ENCODE measurements at regions not wholly inside any gene's neighbourhood (a gene's known extent, or its start where the extent isn't known, plus 50 kb on each side); places are given as distances from the start of the nearest gene placed in this dataset.
"Not testable (repeated sequence)": the region's sequence is repeated elsewhere in the genome, so short reads cannot be mapped to it uniquely, and the experiment has no call there.

- DNase-seq, result no peak
Measured at GRCh38 chr22:27240298-27241075, 561.1 kb downstream of the MN1 start.

DNA sequence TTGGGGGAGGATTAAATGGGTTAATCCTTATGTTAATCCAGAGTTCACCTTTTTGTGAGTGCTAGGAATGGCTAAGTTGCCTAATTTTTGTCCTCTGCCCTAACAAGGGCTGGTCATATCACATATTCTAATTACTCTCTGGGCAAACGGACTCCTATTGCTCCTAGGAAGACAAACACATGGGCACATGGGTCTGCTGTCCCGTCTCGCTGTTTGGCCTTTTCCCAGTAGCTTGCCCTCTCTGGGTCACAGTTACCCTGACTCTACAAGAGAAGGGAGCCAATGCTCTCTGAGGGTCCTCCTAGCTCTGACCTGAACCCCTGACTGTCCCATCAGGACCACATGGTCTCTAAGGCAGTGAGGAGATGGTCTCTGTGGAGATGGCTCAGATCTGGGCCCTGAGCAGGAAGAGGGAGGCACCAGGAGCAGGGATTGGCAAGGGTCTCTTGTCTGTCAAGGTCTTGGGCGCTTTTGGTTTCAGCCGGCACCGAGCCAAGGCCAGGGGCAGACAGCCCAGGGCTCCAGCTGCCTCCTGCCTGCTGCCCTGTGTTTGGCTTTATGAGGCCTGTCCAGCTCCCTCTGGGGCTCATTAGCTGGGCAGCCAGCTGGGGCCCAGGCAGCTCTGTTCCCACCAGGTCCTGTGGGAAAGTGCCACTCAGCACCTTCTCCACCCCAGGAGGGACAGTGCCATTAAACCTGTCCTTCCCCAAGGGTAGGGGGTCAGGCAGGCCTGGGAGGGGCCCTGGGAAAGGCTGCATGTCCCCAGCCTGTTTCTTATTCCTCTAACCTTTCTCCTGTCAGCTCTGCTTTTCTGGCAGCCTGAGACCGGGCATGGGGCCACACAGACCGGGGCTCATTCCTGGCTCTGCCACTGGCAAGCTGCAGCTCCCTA is 559.9 kb downstream of the MN1 start:
- no peak for DNase-seq

GRCh38 chr22:27242474-27242873 is 559.1 kb downstream of the MN1 start:
- no peak for DNase-seq

GRCh38 chr22:27242917-27243589 is 558.5 kb downstream of the MN1 start:
- no peak for DNase-seq

- DNase-seq, result no peak
Measured at GRCh38 chr22:27244328-27244727, 557.2 kb downstream of the MN1 start.

- no peak for DNase-seq
Measured at GRCh38 chr22:27245056-27245455, 556.5 kb downstream of the MN1 start.

GRCh38 chr22:27246558-27246957 is 555.0 kb downstream of the MN1 start:
- no peak for DNase-seq

GRCh38 chr22:27247701-27248434 is 553.7 kb downstream of the MN1 start:
- no peak for DNase-seq

DNA sequence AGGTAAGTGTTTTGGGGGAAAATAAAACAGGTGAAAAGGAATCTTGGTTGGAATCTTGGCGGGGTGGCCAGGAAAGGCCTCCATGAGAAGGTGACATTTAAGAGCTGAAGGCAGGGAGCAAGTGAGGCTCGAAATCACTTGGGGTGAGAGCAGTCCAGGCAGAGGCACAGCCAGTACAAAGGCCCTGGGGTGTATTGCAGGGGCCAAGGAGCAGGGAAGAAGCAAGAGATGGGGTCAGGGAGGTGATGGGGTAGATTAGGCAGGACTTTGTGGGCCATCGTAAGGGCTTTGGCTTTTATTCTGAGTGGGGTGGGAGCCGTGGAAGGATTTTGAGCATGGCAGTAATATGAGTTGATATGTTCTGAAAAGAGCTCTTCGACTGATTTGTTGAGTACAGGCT is 551.1 kb downstream of the MN1 start:
- DNase-seq, result no peak

DNA sequence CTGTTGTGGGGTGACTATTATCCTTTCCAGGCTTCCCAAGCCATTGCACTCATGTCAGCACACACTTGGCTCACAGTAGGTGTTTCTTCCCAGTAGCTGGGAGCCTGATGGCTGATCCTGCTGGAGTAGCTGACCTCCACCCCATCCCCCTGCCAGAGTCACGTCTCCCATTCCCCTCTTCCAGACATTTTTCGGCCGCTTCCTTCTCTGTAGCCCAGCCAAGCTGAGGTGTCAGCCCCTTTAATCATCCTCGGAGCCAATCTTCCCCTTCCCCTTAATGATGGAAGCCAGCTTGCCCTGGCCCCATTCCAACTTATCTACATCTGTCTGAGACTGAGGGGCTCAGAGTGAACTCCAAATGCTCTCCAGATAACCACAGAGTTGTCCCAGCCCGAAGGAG is 550.7 kb downstream of the MN1 start:
- no peak for DNase-seq

DNA sequence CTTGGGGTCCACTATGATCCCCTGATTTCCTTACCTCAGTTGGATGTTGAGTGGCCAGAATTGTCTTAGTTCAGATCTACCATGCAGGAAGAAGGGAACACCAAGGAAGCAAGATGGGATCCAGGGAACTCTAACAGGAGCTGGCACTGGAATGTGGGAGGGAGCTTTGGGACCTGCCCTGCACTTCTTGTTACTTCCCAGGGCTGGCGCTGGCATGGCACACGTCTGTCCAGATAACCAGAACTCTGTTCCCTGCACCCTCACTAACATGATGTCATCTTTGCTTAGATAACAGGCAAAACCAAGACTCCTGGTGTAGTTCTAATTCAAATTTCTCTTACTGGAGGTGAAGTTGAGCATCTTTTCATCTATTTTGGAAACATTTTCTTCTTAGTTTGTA is 550.0 kb downstream of the MN1 start:
- DNase-seq, result no peak

- DNase-seq, result no peak
Measured at GRCh38 chr22:27252282-27253049, 549.1 kb downstream of the MN1 start.

- DNase-seq, result no peak
Measured at GRCh38 chr22:27253108-27253902, 548.3 kb downstream of the MN1 start.

DNA sequence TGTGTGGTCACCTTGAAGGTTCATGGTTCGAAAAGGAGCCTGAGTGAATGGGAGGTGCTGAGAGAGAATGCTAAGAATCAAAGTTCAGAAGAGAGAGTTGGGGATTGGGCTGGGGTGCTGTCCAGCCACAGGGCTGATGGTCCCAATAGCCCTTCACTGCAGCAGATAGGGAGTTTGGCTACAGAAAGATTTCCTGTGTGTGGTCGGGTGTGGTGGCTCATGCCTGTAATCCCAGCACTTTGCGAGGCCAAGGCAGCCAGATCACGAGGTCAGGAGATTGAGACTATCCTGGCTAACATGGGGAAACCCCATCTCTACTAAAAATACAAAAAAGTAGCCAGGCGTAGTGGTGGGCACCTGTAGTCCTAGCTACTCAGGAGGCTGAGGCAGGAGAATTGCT is 547.5 kb downstream of the MN1 start:
- DNase-seq, result not testable (repeated sequence)

DNA sequence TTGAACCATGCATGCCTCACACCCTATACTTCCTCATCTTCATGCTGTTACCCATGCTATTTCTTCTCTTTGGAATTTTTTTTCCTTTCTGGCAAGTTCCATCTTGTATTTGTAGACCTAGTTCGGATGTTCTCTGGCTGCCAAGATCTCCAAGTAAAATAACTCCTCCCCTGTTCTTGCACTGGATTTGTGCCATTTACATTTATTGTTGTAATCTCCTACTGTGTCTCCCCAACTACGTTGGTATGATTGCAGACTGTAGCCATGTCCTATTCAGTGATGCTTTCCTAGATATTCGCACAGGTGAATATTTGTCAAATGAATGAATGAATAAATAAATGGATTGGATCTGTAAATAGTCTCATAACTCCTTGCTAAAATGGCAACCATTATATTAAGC is 546.0 kb downstream of the MN1 start:
- no peak for DNase-seq

DNA sequence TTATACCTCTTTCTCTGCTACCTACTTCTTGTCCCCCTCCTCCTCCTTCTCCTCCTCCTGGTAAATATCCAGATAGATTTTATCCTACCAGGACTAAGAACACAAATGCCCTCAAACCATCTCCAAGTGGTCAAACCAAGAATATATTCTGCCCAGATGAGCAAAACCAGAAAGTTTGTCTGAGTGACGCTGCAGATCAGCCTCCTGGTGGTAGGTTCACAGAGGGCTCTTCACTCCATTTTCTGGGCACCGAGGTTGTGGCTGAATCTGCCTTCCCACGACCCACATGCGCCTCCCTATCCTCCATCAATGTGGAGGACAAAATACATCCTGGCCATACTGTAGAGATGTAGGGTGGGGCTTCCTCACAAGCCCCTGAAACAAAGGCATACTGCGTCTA is 543.6 kb downstream of the MN1 start:
- DNase-seq, result no peak

DNA sequence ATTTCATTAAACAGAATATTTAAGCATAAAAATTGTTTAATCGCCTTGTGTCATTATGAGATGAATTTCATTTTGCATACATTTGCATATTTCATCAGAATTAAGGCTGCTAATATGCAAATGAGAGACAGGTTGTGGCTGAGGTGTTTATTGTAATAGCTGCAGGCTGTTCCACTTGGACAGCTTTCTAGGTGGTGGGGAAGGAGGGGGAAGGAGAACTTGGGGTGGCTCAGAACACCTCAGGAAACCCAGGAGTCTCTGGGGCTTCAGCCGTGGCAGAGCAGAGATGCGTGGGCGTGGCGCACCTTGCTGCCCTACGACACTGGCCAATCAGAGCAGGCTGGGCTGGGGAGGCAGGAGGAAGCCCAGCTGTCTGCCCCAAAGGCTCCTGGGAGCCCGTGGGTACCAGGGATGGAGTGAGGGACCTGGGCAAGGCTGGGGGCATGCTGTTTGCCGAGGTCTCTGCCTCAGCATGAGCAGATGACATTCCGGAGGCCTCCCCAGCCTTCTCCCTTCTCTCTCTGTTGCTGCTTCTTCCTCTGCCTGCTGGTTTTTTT is 542.9 kb downstream of the MN1 start:
- DNase-seq, result no peak

DNA sequence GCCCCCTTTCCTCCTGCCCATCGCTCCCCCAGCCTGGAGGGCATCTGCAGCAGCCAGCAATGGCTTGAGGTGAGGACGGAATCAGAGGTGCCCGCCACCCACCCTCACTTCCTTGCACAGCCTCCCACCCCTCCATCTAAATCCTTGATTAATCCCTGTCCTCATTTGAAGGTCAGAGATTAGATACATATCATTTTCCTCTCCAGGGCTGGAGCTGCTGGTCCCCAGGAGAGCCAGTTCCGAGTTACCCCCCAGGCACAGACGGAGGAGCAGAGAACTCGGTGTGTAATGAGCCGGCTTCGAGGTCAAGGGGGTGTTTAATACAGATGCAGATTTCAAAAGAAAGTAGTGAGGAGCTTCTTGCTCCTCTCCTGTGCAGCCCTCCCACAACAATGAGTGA is 542.1 kb downstream of the MN1 start:
- no peak for DNase-seq

DNA sequence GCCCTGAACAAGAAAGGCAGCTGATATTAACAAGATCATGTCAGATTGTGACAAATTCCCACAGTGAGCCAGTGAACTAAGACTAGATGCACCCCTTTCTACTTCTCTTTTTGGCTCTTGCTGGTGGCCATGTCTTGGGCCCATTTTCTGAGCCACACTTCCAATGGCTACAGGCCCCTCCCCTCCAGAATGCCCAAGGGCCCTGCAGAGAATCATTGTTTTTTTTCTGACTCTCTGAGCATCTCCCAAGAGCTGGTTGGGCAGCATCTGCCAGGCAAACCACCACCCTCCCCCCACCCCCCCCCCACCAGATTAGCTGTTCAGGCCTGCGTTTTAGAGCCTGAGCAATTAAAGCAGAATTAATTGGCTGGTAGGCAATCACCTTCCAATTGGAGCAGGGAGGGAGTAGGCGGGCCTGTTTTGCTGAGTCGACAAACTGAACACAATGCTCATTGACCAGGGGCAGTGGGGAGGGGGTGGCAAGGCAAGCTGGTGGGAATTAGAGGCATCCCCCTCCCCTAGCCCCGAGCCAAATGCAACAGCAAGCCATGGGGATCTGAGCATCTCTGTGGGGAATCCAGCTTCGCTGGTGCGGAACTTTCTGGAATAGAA is 541.4 kb downstream of the MN1 start:
- DNase-seq, result no peak

DNA sequence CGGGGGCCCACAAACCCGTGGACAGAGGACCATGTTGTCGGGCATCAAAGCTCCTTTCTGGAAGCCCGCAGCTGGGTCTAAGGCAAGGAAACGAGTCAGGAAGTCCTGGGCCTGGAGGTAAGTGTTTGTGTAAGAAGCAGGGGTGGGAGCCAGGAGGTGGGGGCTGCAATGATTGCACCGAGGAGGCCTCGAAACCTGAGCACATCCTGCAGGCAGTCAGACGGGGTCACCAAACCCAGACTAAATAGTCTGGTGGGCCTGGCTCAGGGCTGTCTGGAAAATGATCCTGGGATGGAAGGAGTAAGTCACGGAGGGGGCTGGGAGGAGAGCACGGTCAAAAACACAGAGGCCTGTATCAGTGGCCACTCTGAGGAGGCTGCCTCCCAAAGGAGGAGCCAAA is 539.2 kb downstream of the MN1 start:
- DNase-seq, result no peak
